HL-60 (cell line): ENCODE measurements at regions not wholly inside any gene's neighbourhood (a gene's known extent, or its start where the extent isn't known, plus 50 kb on each side); places are given as distances from the start of the nearest gene placed in this dataset.
A peak's percentile ranks its signal among the peaks of the same experiment; 100 is the strongest.

Source experiments
- GABPA ChIP-seq: IDR thresholded peaks from 2 replicates; pipeline ENCODE4 v1.6.1; 2012; ENCODE audit warnings: low read depth
- POLR2AphosphoS5 ChIP-seq: IDR thresholded peaks from 2 replicates; pipeline ENCODE4 v1.6.1; 2012; ENCODE audit warnings: low read depth
- SPI1 ChIP-seq: IDR thresholded peaks from 2 replicates; pipeline ENCODE4 v1.6.1; 2012; ENCODE audit warnings: low read depth, mild to moderate bottlenecking, borderline replicate concordance
- TF ChIP-seq, protein P1 (sequence below): IDR thresholded peaks from one replicate; pipeline ENCODE4 v1.5.1; 2011; ENCODE audit warnings: low read length, control low read depth, inconsistent platforms; ENCODE audit not compliant: insufficient read depth
- TF ChIP-seq, protein P2 (sequence below): IDR thresholded peaks from 2 replicates; pipeline ENCODE4 v1.6.1; 2012; ENCODE audit warnings: low read depth; ENCODE audit not compliant: insufficient replicate concordance

DNA sequence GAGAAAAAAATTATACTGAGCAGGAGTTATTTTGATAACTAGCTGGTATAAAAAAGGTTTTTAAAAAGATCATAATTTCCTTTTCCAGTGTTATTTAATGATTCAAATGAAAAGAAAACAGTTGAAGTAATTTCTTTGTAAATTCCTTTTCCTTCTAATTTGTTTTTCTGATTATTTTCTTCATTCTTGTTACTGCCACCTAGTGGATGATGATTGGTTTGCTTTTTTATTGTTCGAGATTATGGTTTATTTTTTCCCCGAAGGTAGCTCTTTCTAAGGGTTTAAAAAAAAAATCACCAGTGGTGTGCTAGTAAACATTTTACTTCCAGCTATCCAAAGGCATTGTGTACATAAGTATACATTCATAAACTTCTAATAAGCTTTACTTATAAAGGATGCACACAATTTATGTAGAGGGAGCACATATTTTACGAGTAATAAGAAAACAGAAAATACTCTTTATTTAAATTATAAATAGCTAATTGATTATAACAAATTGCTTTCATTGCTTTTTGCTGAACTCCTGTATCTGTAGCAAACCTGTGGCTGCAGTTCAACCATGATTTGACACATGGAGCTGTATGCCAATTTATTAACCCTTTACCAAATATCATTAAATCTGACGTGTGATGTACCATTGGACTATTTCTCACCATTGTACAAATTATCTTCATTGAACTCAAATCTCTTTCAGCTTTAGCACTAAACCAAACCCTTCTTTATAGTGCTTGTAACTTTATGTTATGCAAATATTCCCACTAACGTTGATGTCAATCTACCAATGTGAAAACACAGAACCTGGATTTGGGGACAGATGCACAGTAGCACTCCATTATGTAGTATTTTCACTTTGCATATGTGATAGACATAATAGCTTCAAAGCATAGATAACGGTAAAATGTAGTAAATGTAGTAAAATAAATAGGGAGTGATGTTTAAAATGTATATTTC, 97.8 kb upstream of the ANK2 start:
- TF ChIP-seq, protein P1, sequence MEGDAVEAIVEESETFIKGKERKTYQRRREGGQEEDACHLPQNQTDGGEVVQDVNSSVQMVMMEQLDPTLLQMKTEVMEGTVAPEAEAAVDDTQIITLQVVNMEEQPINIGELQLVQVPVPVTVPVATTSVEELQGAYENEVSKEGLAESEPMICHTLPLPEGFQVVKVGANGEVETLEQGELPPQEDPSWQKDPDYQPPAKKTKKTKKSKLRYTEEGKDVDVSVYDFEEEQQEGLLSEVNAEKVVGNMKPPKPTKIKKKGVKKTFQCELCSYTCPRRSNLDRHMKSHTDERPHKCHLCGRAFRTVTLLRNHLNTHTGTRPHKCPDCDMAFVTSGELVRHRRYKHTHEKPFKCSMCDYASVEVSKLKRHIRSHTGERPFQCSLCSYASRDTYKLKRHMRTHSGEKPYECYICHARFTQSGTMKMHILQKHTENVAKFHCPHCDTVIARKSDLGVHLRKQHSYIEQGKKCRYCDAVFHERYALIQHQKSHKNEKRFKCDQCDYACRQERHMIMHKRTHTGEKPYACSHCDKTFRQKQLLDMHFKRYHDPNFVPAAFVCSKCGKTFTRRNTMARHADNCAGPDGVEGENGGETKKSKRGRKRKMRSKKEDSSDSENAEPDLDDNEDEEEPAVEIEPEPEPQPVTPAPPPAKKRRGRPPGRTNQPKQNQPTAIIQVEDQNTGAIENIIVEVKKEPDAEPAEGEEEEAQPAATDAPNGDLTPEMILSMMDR = peak; percentile 15
- TF ChIP-seq POLR2AphosphoS5 = no peak
- no peak for TF ChIP-seq GABPA
- TF ChIP-seq, protein P2, sequence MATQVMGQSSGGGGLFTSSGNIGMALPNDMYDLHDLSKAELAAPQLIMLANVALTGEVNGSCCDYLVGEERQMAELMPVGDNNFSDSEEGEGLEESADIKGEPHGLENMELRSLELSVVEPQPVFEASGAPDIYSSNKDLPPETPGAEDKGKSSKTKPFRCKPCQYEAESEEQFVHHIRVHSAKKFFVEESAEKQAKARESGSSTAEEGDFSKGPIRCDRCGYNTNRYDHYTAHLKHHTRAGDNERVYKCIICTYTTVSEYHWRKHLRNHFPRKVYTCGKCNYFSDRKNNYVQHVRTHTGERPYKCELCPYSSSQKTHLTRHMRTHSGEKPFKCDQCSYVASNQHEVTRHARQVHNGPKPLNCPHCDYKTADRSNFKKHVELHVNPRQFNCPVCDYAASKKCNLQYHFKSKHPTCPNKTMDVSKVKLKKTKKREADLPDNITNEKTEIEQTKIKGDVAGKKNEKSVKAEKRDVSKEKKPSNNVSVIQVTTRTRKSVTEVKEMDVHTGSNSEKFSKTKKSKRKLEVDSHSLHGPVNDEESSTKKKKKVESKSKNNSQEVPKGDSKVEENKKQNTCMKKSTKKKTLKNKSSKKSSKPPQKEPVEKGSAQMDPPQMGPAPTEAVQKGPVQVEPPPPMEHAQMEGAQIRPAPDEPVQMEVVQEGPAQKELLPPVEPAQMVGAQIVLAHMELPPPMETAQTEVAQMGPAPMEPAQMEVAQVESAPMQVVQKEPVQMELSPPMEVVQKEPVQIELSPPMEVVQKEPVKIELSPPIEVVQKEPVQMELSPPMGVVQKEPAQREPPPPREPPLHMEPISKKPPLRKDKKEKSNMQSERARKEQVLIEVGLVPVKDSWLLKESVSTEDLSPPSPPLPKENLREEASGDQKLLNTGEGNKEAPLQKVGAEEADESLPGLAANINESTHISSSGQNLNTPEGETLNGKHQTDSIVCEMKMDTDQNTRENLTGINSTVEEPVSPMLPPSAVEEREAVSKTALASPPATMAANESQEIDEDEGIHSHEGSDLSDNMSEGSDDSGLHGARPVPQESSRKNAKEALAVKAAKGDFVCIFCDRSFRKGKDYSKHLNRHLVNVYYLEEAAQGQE = no peak
- no peak for TF ChIP-seq SPI1
